ENCODE measurements at regions not wholly inside any gene's neighbourhood (a gene's known extent, or its start where the extent isn't known, plus 50 kb on each side); places are given as distances from the start of the nearest gene placed in this dataset.

- no peak for DNase-seq
Measured at GRCh38 chr3:28172748-28173147, 68.7 kb upstream of the CMC1 start.

DNA sequence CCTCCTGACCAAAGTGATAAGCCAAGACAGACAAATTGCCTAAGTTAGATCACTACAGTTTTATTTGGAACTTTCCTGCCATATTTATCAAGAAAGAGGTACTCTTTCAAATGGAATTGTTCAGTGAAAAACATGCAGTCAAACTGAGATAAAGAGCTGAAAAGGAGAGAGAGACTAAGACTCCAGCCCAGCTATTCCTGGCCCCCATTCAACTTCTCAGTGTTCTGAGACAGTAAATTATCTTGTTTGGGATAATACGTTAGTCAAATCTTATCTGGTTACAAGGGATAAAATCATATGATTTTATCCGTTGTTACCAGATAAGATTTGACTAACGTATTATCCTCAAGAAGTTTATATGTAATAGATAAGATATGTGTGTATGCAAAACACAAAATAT is 67.6 kb upstream of the CMC1 start:
- no peak for DNase-seq

GRCh38 chr3:28186748-28187147 is 54.7 kb upstream of the CMC1 start:
- DNase-seq: no peak

- no peak for DNase-seq
Measured at GRCh38 chr3:28188686-28189085, 52.7 kb upstream of the CMC1 start.

DNA sequence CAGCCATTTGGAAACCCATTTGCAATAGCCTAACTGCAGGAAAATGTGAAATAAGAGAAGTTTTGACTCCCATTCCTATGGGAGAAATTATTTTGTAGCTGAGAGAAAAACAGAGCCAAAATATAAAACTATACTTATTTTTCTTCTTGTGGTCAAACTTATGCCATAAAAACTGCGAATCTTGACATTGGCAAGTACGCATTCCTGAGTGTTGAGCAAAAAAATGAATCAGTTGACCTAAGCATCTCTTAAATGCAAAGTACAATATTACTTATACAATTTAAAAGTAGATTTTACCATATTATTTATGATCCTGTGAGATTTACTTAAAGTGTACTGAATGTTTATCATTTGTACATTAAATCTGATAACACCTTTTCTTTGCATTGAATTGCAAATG is 50.1 kb upstream of the CMC1 start:
- no peak for DNase-seq
